AG09319 (cell line): ENCODE measurements at regions not wholly inside any gene's neighbourhood (a gene's known extent, or its start where the extent isn't known, plus 50 kb on each side); places are given as distances from the start of the nearest gene placed in this dataset.

Experiments
- DNase-seq: peaks from one replicate; pipeline ENCODE4 v3.0.0-alpha.2; 2010; ENCODE audit warnings: low read depth; ENCODE audit errors: extremely low read depth
- CTCF ChIP-seq: IDR thresholded peaks from 2 replicates; pipeline ENCODE4 v1.5.1; 2011; ENCODE audit warnings: low read depth, mild to moderate bottlenecking, inconsistent platforms, low read length, moderate library complexity

DNA sequence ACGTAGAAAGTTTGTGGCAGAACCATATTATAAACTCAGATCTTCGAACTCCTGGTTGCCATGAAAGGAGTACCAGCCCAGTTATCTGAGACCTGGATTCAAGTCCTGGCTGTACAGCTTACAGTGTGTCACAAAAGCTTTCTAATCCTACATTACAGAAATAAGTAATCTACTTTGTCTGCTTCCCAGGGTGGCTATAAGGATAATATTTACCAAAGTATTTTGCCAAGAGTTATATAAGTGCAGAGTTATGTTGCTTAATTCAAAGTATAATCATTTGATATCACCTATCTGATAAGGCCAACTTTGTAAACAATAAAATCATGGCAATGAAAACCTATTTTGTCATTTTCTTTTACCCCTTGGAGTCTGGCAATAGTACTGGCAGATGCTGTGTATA is 381.6 kb downstream of the NDFIP2 start:
- no peak for TF ChIP-seq CTCF
- DNase-seq: no peak

DNA sequence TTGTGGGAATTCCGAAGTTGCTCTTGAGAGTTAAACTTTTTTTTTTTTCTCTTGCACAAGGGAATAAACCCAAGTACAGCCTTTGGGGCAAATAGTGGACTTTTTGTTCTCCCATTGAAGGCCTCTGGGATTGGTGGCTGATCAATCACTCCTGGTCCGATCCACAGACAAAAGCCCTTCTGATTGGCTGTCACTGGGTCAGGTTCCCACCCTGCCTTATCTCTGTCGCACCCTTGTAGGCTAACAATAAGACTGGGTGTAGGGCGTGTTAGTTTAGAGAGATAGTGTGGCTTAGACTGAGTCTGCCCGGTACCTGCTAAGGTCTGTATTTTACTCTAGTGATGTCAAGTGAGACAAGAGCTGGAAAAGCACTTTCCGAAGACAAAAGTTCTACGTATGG is 380.8 kb downstream of the NDFIP2 start:
- TF ChIP-seq CTCF: no peak
- DNase-seq: no peak

GRCh38 chr13:79860791-79861190 is 379.8 kb downstream of the NDFIP2 start:
- TF ChIP-seq CTCF: no peak
- DNase-seq: no peak

DNA sequence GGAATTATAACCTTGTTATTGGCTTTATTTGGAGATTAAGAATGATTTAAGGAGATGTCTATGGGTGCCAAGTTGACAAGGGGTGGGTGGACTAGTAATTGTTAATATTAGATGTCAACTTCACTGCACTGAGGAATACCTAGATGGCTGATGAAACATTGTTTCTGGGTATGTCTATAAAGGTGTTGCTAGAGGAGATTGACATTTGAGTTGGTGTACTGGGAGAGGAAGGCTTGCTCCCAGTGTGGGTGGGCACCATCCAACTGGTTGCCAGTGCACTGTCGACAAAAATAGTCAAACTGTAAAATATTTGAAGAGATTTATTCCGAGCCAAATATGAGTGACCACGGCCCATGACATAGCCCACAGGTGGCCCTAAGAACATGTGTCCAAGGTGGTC is 378.8 kb downstream of the NDFIP2 start:
- no peak for DNase-seq
- TF ChIP-seq CTCF: no peak

GRCh38 chr13:79853251-79853650 is 372.3 kb downstream of the NDFIP2 start:
- no peak for TF ChIP-seq CTCF
- no peak for DNase-seq

DNA sequence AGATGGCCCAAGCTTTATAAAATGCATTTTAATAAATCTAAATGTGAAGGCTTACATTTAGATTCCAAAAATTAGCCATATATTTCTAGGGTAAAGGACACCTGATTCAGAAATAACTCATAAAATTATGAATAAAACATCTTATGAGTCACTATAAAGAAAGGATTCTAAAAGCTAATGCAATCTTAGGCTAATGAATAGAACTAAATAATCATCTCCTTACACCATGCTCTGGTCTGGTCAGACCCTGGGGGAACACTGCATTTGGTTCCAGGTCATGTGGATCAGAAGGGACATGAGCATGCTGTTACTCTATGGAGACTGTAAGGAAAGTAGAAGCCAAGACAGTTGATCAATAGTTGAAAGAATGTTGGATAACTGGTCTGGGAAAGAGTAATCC is 370.4 kb downstream of the NDFIP2 start:
- no peak for TF ChIP-seq CTCF
- DNase-seq: no peak

GRCh38 chr13:79847882-79848592 is 367.1 kb downstream of the NDFIP2 start:
- TF ChIP-seq CTCF: no peak
- DNase-seq: no peak
